H1 (cell line): ENCODE measurements at regions not wholly inside any gene's neighbourhood (a gene's known extent, or its start where the extent isn't known, plus 50 kb on each side); places are given as distances from the start of the nearest gene placed in this dataset.

ENCODE experiments used
- CEBPB ChIP-seq: IDR thresholded peaks from 2 replicates; pipeline ENCODE4 v1.6.1; 2012; ENCODE audit warnings: low read depth, low read length
- POLR2A ChIP-seq, 2 experiments: IDR thresholded peaks; 1 replicate in 1 of 2; 2 replicates in 1 of 2; pipeline ENCODE4 v1.6.1; 2011; ENCODE audit warnings: low read depth in 2 of 2, low read length in 2 of 2, mild to moderate bottlenecking in 2 of 2; ENCODE audit errors: control extremely low read depth in 1 of 2
- RFX5 ChIP-seq: IDR thresholded peaks from 2 replicates; pipeline ENCODE4 v1.6.1; 2011; ENCODE audit warnings: low read depth, low read length, improper control_type of control experiment, borderline replicate concordance
- TF ChIP-seq, protein P1 (sequence below), 3 experiments: IDR thresholded peaks; 1 replicate in 2 of 3; 2 replicates in 1 of 3; pipeline versions ENCODE4 v1.5.1 to v1.6.1; 2011; ENCODE audit warnings: low read length in 3 of 3, mild to moderate bottlenecking in 3 of 3, inconsistent platforms in 2 of 3, low read depth in 1 of 3, moderate library complexity in 1 of 3; ENCODE audit not compliant: insufficient read depth in 1 of 3; ENCODE audit errors: control extremely low read depth in 1 of 3

DNA sequence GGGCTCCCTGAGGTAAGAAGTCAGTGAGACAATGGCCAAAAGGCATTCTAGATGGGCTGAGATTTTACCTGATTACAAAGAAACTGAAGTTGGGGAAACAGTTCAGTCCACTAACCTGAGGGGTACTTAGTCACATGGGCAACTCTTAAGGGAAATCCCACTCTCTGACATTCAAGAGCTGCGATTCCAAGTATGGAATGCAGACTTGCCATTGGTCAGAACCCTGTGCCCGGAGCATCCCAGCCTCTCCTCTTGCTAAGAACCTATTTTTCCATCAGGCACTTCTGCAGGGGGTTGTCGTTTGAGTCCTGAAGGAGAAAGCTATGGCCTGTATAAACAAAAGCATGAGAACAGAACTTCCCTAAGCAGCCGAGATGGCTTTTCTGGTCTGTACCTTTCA lies 434.9 kb upstream of the DAB1 start:
- TF ChIP-seq POLR2A (IDR thresholded peaks at IDR 0.05; ENCODE audit: control extremely low read depth in 1 of 2, low read depth in 2 of 2, low read length in 2 of 2) (no peak), RFX5 (no peak), CEBPB (no peak)
- TF ChIP-seq, protein P1, sequence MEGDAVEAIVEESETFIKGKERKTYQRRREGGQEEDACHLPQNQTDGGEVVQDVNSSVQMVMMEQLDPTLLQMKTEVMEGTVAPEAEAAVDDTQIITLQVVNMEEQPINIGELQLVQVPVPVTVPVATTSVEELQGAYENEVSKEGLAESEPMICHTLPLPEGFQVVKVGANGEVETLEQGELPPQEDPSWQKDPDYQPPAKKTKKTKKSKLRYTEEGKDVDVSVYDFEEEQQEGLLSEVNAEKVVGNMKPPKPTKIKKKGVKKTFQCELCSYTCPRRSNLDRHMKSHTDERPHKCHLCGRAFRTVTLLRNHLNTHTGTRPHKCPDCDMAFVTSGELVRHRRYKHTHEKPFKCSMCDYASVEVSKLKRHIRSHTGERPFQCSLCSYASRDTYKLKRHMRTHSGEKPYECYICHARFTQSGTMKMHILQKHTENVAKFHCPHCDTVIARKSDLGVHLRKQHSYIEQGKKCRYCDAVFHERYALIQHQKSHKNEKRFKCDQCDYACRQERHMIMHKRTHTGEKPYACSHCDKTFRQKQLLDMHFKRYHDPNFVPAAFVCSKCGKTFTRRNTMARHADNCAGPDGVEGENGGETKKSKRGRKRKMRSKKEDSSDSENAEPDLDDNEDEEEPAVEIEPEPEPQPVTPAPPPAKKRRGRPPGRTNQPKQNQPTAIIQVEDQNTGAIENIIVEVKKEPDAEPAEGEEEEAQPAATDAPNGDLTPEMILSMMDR (IDR thresholded peaks at IDR 0.05; ENCODE audit: control extremely low read depth in 1 of 3, insufficient read depth in 1 of 3, low read depth in 1 of 3, low read length in 3 of 3), result no peak
